ENCODE measurements at regions not wholly inside any gene's neighbourhood (a gene's known extent, or its start where the extent isn't known, plus 50 kb on each side); places are given as distances from the start of the nearest gene placed in this dataset.

DNA sequence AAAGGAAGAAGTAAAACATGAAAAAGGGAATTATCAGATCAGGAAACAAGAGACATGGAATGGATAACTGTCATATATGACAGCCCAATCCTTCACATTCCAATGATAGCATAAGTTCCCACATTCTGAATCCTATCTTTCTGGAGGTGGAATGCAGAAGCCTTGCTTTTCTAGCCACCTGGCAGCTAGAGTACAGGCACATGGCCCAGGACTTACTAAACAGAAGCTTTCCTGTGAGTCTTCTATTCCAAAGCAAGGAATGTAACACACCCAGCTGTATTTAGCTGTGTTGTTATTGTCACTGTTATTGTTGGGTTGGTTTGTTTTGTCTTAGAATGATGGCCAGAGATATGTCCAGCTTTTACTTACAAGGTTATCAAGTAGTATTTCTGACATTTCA, 780.5 kb upstream of the ZNF608 start:
- H3K4me3 ChIP-seq (ENCODE audit: low read depth, poor library complexity, severe bottlenecking) = no peak overlapping the region
- intact Hi-C loops (cut with DNase I; ENCODE audit: low total_unique reads) = no loop called here
- TF ChIP-seq, protein P1, sequence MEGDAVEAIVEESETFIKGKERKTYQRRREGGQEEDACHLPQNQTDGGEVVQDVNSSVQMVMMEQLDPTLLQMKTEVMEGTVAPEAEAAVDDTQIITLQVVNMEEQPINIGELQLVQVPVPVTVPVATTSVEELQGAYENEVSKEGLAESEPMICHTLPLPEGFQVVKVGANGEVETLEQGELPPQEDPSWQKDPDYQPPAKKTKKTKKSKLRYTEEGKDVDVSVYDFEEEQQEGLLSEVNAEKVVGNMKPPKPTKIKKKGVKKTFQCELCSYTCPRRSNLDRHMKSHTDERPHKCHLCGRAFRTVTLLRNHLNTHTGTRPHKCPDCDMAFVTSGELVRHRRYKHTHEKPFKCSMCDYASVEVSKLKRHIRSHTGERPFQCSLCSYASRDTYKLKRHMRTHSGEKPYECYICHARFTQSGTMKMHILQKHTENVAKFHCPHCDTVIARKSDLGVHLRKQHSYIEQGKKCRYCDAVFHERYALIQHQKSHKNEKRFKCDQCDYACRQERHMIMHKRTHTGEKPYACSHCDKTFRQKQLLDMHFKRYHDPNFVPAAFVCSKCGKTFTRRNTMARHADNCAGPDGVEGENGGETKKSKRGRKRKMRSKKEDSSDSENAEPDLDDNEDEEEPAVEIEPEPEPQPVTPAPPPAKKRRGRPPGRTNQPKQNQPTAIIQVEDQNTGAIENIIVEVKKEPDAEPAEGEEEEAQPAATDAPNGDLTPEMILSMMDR (IDR thresholded peaks at IDR 0.05) = no peak
- TF ChIP-seq POLR2A (IDR thresholded peaks at IDR 0.05) = no peak
- no peak for DNase-seq (ENCODE audit: low spot score in 2 of 2)

DNA sequence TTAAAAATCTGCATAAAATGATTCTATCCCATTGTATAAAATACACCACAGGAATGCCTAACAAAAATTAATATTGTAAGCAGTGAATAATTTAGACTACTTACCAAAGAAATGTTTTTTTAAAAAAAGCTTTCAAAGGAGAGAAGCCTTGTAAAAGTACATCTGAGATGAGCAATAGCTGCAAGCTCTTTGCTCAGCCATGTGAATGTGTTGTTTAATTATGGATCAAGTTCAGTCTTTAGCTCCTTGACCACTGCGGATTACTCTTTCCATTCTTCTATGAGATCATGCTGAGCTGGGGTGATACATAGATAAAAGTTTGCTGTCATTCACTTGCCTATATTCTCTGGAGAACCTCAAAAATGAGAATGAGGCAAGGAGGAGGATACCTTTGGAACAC, 782.4 kb upstream of the ZNF608 start:
- intact Hi-C loops (cut with DNase I; ENCODE audit: low total_unique reads) = no loop called here
- no peak for DNase-seq (ENCODE audit: low spot score in 2 of 2)
- TF ChIP-seq, protein P1 (IDR thresholded peaks at IDR 0.05) = no peak
- TF ChIP-seq POLR2A (IDR thresholded peaks at IDR 0.05) = no peak
- no peak overlapping the region for H3K4me3 ChIP-seq (ENCODE audit: low read depth, poor library complexity, severe bottlenecking)
- WGBS, 2 donors = 92 to 100% methylated on average over 1 of the region's 1 CpG

DNA sequence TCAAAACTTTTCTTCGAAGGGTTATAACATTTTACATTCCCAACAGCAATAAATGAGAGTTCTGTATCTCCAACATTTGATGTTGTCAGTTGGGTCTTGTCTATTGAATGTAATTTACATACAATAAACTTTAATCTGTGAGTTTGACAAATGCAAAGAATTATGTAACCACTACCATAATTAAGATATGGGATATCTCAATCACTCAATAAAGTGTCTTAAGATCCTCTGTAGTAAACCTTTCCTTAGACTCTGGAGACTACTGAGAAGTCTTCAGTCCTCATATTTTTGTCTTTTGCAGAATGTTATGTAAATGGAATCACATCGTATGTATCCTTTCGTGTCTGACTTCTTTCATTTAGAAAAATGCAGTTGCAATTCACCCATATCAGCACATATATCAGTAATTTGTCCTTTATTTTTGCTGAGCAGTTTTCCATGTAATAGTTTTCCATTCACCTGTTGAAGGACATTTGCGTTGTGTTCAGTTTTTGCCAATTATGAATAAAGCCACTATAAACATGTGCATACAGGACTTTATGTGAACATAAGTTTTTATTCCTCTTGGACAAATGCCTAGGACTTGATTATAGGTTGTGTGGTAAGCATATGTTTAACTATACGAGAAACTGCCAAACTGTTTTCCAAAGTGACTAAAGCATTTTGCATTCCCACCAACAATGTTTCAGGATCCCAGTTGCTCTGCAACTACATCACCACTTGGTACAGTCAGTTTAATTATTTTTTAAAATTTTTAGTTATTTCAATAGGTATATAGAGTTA, 784.6 kb upstream of the ZNF608 start:
- intact Hi-C loops (cut with DNase I; ENCODE audit: low total_unique reads) = no loop called here
- H3K4me3 ChIP-seq (ENCODE audit: low read depth, poor library complexity, severe bottlenecking) = no peak overlapping the region
- no peak for TF ChIP-seq POLR2A (IDR thresholded peaks at IDR 0.05)
- TF ChIP-seq, protein P1 (IDR thresholded peaks at IDR 0.05) = no peak
- 62 to 67% methylated on average over 5 of the region's 5 CpGs for WGBS, 2 donors
- no peak for DNase-seq (ENCODE audit: low spot score in 2 of 2)

DNA sequence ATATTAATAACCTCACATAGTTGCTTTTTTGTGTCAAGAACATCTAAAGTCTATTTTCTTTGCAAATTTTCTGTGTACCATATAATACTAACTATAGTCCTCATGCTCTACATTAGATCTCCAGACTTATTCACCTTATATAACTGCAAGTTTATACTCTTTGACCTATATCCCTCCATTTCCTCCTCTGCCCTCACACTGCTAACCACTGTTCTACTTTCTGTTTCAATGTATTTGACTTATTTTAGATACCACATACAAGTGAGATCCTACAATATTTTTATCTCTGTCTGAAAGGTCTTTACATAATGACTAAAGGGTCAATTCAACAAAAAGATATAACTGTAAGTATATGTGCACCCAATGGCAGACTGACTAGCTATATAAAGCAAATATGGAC, 789.7 kb upstream of the ZNF608 start:
- DNase-seq (ENCODE audit: low spot score in 2 of 2) = no peak
- H3K4me3 ChIP-seq (ENCODE audit: low read depth, poor library complexity, severe bottlenecking) = no peak overlapping the region
- TF ChIP-seq POLR2A (IDR thresholded peaks at IDR 0.05) = no peak
- TF ChIP-seq, protein P1 (IDR thresholded peaks at IDR 0.05) = no peak
- intact Hi-C loops (cut with DNase I; ENCODE audit: low total_unique reads) = no loop called here

DNA sequence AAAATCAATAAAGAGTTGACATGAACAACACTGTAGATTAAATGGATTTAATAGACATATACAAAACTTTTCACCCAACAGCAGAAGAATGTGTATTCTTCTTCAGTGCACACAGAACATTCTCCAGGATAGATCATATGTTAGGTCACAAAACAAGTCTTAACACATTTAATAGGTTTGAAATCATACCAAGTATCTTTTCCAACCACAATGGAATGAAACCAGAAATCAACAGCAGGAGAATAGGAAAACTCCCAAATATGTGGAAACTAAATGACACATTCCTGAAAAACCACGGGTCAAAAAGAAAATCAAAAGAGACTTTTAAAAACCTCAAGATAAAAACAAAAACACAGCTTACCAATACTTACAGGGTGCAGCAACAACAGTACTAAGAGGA, 790.1 kb upstream of the ZNF608 start:
- no peak for DNase-seq (ENCODE audit: low spot score in 2 of 2)
- intact Hi-C loops (cut with DNase I; ENCODE audit: low total_unique reads) = no loop called here
- H3K4me3 ChIP-seq (ENCODE audit: low read depth, poor library complexity, severe bottlenecking) = no peak overlapping the region
- 23 to 25% methylated on average over 1 of the region's 1 CpG for WGBS, 2 donors
- TF ChIP-seq, protein P1 (IDR thresholded peaks at IDR 0.05) = no peak
- no peak for TF ChIP-seq POLR2A (IDR thresholded peaks at IDR 0.05)

DNA sequence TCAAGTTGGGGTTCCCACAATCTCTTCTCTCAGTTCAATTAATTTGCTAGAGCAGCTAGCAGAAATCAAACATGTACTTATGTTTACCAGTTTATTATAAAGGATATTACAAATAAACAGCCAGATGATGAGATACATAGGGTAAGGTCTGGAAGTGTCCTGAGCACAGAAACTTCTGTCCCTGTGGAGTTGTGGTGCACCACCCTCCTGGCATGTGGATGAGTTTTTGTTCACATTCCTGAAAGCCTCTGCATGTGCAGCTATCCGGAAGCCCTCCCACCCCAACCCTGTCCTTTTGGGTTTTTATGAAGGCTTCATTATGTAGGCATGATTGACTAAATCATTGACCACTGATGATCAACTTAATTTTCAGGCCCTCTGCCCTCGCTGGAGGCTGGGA, 791.2 kb upstream of the ZNF608 start:
- no peak overlapping the region for H3K4me3 ChIP-seq (ENCODE audit: low read depth, poor library complexity, severe bottlenecking)
- 80 to 90% methylated on average over 2 of the region's 2 CpGs for WGBS, 2 donors
- no peak for DNase-seq (ENCODE audit: low spot score in 2 of 2)
- intact Hi-C loops (cut with DNase I; ENCODE audit: low total_unique reads) = no loop called here
- TF ChIP-seq POLR2A (IDR thresholded peaks at IDR 0.05) = no peak
- TF ChIP-seq, protein P1 (IDR thresholded peaks at IDR 0.05) = no peak

Data from lower leg skin (tissue), 4 donors.